Thyroid gland (tissue), 4 donors: ENCODE measurements at regions not wholly inside any gene's neighbourhood (a gene's known extent, or its start where the extent isn't known, plus 50 kb on each side); places are given as distances from the start of the nearest gene placed in this dataset.

ENCODE experiments used
- POLR2A ChIP-seq, 2 donors: fragments of 450-650 bp; IDR thresholded peaks; one replicate each; pipeline ENCODE4 v1.6.1; 2017; ENCODE audit warnings: antibody characterized with exemption in 2 of 2, mild to moderate bottlenecking in 2 of 2, moderate library complexity in 1 of 2
- TF ChIP-seq, protein P1 (sequence below), 6 experiments: fragments of 200-600 bp in 3 of 6; fragments of 450-650 bp in 3 of 6; sonication (generic) in 3 of 6; IDR thresholded peaks; one replicate each; pipeline ENCODE4 v1.5.1; 2016 to 2019; ENCODE audit warnings: antibody characterized with exemption in 6 of 6, mild to moderate bottlenecking in 2 of 6, inconsistent platforms in 1 of 6, moderate library complexity in 1 of 6

DNA sequence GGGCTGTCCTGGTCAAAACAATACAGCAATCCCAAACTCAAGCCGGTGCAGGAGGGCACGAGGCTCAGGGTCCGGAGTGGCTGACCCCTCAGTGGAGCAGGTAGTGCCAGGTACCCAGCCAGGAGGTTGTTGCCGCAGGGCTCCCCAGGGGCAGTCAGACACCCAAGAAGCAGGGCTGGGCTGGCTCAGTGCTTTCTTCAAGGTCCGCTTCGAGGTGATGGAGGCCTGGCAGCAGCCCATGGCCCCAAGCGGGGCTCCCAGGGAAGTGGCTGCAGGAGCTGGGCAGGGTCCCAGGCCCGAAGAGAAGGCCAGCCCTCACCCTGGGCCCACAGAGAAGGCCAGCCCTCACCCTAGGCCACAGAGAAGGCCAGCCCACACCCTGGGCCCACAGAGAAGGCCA lies 55.3 kb upstream of the COPS8 start:
- TF ChIP-seq, protein P1, sequence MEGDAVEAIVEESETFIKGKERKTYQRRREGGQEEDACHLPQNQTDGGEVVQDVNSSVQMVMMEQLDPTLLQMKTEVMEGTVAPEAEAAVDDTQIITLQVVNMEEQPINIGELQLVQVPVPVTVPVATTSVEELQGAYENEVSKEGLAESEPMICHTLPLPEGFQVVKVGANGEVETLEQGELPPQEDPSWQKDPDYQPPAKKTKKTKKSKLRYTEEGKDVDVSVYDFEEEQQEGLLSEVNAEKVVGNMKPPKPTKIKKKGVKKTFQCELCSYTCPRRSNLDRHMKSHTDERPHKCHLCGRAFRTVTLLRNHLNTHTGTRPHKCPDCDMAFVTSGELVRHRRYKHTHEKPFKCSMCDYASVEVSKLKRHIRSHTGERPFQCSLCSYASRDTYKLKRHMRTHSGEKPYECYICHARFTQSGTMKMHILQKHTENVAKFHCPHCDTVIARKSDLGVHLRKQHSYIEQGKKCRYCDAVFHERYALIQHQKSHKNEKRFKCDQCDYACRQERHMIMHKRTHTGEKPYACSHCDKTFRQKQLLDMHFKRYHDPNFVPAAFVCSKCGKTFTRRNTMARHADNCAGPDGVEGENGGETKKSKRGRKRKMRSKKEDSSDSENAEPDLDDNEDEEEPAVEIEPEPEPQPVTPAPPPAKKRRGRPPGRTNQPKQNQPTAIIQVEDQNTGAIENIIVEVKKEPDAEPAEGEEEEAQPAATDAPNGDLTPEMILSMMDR (IDR thresholded peaks at IDR 0.05) = no peak
- TF ChIP-seq POLR2A (IDR thresholded peaks at IDR 0.05) = no peak
